ENCODE measurements at regions not wholly inside any gene's neighbourhood (a gene's known extent, or its start where the extent isn't known, plus 50 kb on each side); places are given as distances from the start of the nearest gene placed in this dataset.

- DNase-seq (ENCODE audit: low read depth in 2 of 2) = no peak
Observed at GRCh38 chr15:68871507-68871906, 50.8 kb upstream of the ANP32A start.

GRCh38 chr15:68874788-68875187, 54.1 kb upstream of the ANP32A start:
- no peak for DNase-seq (ENCODE audit: low read depth in 2 of 2)

GRCh38 chr15:68875377-68876116, 54.8 kb upstream of the SPESP1 start:
- DNase-seq (ENCODE audit: low read depth in 2 of 2) = peak; percentile 74 to 91

- DNase-seq (ENCODE audit: low read depth in 2 of 2) = no peak
Observed at GRCh38 chr15:68877626-68878025, 52.7 kb upstream of the SPESP1 start.

GRCh38 chr15:68880382-68880781, 49.9 kb upstream of the SPESP1 start:
- no peak for DNase-seq (ENCODE audit: low read depth in 2 of 2)

All from stimulated activated CD8-positive, alpha-beta memory T cell treated with anti-CD3 and anti-CD28 coated beads, Interleukin-7, amount 100 ng/mL, for 1 hour (primary cell).